ENCODE measurements at regions not wholly inside any gene's neighbourhood (a gene's known extent, or its start where the extent isn't known, plus 50 kb on each side); places are given as distances from the start of the nearest gene placed in this dataset.

DNA sequence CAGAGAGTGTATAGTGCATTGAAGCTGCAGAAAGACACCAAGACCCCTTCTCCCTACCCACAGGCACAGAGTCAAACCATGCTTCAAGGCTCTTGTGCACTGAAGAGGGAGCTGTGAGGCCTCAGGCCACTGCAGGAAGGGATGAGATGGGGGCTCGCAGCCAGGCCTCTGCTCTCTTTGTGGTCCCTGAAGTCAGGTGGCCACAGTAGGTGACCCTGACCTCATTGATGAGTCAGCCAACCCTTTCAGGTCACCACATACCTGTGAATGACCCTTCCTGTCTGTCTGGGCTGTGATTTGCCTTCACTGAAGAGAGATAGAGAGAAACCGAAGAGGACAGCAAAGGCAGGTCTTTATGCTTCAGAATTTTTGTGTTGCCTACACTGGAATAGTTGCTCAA is 372.1 kb downstream of the ACTL7B start:
- no peak for DNase-seq

GRCh38 chr9:108479989-108480652 is 375.7 kb downstream of the ACTL7B start:
- DNase-seq, result no peak

DNA sequence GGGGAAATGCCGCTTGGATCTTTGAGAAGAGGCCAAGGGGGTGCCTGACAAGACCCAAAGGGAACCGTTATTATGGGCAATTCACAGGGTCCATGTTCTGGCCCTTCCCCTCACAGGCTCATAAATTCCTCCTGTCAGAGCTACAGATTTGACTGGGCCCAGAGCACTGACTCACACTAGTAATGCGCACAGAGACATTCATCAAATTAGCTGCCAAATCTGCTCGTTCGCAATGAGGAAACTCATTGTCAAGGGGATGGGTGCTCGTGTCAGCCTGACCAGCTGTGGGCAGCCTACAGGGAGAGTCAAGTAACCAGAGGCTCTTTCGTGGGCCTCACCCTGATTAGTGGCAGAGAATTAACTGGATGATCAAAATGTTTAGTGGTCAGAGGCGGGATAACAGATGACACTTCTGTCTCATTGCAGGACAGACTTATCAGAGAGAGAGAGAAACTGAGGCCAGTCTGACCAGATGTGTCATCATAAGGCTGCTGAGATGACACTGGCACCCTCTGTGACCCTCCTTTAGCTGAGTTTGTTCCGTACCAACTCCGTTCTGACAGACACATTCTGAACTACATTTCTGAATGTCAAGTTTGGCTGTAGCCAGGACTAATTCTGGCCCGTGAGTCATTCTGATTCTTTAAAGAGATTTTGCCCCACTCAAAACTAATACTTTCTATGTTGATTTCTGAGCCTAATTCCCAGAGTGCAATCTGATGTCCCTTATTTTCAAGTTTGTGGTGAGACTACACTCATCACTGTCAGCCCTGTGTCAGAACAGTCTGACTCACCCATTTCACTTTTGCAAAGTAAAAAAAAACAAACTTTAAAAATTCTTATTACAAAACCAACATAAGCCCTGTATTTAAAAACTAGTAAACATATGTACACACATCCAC is 377.1 kb downstream of the ACTL7B start:
- DNase-seq, result no peak

- peak; percentile 7 for DNase-seq
Measured at GRCh38 chr9:108477529-108478006, 378.2 kb downstream of the ACTL7B start.

GRCh38 chr9:108476574-108476973 is 379.2 kb downstream of the ACTL7B start:
- no peak for DNase-seq

GRCh38 chr9:108475813-108476212 is 380.0 kb downstream of the ACTL7B start:
- no peak for DNase-seq

GRCh38 chr9:108474356-108474755 is 381.4 kb downstream of the ACTL7B start:
- DNase-seq, result no peak

DNA sequence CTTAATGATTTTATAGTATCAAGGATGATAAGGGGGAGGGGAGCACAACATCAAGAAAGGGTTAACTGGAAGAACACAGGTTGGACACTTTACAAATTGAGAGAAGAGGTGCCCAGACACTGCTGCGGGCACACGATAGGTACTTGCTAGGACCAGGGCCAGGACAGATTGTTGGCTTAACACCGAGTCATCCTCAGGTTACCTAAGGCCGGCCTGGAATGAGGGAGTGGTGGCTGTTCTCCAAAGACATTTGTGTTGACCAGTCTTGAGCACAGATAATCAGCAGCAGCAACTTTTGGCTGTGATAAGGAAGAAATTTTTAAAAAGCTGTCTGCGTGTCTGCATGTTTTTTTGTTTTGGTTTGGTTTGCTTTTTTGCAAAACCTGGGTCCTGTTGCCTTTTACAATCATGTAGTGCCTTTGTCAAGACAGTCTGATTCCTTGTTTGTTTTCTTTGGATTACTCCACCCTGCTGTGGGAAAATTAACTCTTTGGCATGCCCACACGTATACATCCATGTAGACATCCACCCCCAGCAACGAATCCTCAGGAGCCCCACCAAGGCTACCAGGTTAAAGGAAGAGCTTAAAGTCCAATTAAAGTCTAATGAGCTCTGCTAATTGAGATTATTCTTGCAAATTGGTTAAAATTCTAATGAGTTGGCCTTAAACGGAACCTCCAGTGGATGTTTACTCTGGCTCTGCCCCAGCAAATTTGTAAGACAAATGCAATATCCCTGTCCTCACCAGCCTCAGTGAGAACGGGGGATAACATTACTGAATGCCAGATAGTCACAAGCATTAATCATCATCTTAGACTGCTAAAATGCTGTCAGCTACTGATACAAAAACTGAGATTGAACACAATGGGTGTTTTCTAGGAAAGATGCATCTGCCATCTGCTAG is 382.3 kb downstream of the ACTL7B start:
- DNase-seq, result peak; percentile 78

DNA sequence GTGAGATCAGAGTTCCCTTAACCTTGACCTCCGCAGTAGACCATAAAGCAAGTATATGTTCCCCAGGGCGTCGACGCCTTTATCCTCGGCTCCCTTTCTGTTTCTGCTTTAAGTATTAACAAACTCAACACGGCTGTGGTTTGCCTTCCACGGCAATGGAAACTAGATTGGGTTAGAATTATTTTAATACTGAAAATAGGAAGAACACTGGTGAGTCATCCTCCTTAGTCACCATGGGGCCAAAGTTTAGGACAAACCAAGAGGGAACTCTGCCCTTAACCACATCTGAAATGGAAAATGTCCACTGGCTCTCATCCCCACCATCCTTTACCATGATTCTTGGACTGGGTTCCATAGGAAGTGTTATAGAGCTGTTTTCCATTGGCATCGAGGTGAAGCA is 386.1 kb downstream of the ACTL7B start:
- no peak for DNase-seq

GRCh38 chr9:108468364-108468763 is 387.4 kb downstream of the ACTL7B start:
- DNase-seq, result no peak

- DNase-seq, result no peak
Measured at GRCh38 chr9:108467653-108468324, 388.0 kb downstream of the ACTL7B start.

DNA sequence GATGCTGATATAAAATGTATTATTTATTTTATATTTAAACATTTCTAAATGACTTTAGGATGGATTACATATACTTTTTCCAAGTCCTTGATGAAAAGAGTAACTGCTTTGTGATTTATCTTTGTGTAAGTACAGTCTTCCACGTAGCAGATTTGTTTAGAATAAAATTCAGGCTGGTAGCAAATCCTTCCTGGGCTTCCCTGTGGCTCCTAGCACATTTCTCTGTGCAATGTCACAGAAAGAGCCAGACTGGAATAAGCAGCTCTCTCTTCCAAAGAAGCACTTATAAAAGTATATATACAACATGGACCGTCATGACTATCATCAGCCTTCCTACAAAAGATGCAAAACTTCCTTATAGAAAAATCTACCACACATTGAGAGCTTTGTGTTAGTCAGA is 388.6 kb downstream of the ACTL7B start:
- no peak for DNase-seq

GRCh38 chr9:108466304-108466703 is 389.5 kb downstream of the ACTL7B start:
- no peak for DNase-seq

- DNase-seq, result no peak
Measured at GRCh38 chr9:108463932-108464606, 391.7 kb downstream of the ACTL7B start.

DNA sequence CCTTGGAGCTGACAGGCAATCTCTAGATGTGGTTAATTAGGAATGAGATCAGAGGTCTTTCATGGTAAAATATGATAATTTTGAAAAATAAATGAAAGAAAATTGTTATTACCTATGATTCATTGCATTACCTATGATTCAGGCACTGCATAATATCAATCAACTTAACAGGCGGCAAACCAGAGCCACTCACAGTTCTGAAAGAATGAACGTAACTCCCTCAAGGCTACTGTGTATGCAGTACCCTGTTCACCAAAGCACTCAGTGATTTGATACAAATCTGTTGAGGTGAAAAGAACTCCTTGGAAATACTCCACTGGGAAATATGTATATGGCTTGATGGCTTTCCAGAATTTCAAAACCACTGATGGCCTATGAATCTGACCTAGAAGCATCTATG is 398.9 kb downstream of the ACTL7B start:
- DNase-seq, result no peak

- DNase-seq, result no peak
Measured at GRCh38 chr9:108445431-108446071, 410.2 kb downstream of the ACTL7B start.

DNA sequence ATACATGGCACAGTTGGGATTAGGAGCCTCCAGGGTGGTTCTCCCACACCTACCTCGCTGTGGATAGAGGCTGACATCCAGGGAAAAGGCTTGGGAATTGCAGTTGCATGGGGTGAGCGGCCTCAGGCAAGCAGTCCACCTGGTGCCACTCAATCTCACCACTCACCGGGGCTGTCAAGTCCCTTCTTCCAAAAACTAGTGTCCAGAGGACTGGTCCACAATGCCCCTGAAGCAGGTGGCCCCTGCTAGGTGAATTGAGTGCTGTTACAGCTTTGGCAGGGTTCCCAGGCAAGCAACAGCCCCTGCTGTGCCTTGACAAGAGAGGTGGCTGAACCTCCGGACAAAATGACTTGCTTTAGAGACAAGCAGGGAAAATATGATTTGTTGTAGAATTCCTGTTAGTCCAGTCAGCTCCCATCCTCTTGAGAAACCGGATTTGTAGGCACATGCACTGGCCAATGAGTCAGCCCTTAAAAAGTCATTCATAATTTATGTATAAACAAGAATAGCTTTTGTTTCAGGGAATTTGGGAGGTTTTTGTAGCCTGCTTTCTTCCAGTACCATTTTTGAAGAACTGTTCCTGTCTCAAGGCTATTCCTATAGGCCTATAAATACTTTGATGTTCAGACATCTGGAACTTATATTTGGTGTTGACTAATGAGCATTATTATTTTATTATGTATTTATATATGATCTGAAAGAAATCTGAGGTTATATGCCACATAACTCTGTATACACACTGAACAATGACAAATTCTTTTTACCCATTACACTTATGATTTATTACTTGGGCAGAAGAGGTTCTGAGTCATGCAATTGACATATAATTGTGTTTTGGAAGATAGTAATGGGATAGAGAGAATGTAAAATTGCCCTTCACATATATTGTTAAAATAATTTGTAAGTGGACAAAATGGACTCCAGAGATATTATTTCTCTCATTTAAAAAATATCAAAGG is 411.1 kb downstream of the ACTL7B start:
- peak; percentile 89 for DNase-seq

DNA sequence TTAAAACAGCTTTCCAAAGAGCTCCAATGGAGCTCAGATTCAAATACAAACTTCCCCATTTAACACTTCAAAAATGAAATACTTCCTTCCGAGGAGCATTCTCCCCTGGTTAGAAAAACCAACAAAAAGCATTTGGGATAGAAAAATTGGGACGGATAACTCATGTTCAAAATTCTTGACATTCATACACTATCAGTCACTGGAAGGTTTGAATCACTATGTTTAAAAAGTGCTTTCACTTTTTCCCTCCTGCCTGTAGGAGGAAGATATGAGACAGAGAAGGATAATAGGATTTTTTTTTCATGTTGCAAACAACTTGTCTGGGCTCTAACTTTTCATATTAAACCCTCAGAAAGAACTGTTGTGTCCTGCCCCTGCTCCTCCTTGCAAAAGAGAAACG is 412.0 kb downstream of the ACTL7B start:
- DNase-seq, result no peak

DNA sequence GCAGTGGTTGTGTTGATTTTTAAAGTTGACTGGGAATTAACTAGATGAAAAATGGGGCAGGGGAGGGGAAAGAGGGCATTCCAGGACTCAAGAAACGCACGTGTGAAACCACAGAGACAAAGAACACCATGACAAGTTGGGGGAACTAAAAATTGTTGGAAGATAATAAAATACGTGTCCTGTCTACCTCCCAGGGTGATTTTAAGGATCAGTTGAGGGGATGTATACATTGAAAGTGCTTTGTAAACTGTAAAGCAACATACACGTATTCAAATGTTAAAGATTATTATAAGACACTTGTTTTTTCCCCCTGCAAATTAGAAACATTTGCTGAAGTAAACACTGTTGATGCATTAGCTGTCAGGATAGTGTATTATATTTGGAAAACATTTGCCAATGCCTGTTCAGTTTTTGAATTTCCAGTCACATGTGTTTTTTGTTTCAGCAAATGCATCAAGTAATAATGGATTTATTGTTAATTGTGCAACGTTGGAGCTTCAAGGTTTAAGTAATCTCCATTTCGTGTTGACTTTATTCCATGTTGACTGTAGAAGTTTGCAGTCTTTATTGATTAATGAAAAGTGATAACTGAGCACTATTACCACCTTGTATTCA is 412.7 kb downstream of the ACTL7B start:
- no peak for DNase-seq

DNA sequence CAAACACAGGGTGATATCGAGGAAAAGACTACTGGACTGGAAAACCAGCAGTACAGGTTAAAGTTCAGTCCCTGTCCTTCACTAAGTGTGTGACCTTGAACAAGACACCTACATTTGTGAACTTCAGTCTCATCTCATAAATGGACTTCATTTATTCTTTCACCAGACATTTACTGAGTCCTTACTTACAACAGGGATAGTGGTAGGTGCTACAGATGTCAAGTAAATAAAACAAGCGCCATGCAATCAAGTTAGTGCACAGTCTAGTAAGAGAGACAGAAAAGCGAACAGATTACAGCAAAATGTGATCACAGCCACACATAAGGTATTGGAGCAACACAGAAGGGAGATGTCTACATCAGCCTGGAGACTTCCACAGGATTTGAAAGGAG is 413.2 kb downstream of the ACTL7B start:
- DNase-seq, result no peak
